Osteoblast (primary cell): ENCODE measurements at regions not wholly inside any gene's neighbourhood (a gene's known extent, or its start where the extent isn't known, plus 50 kb on each side); places are given as distances from the start of the nearest gene placed in this dataset.

Source experiments
- DNase-seq: peaks from one replicate; pipeline ENCODE4 v3.0.0; 2011; ENCODE audit warnings: low spot score, mixed read lengths; ENCODE audit not compliant: insufficient read length; ENCODE audit errors: missing footprints
- H2AFZ ChIP-seq: 2 replicates; pipeline ENCODE4 v1.6.0; 2011; ENCODE audit warnings: mild to moderate bottlenecking, low read length
- H3K27ac ChIP-seq: 2 replicates; pipeline ENCODE4 v1.5.1; 2011; ENCODE audit warnings: mild to moderate bottlenecking, low read depth, low read length, moderate library complexity
- H3K27me3 ChIP-seq: 2 replicates; pipeline ENCODE4 v1.6.0; 2012; ENCODE audit warnings: mild to moderate bottlenecking, control low read depth, inconsistent platforms, low read length, moderate library complexity; ENCODE audit not compliant: insufficient read depth
- H3K36me3 ChIP-seq: 2 replicates; pipeline ENCODE4 v1.5.1; 2011; ENCODE audit warnings: mild to moderate bottlenecking, low read length, control low read depth, moderate library complexity; ENCODE audit not compliant: insufficient read depth
- H3K4me1 ChIP-seq: 2 replicates; pipeline ENCODE4 v1.5.1; 2011; ENCODE audit warnings: mild to moderate bottlenecking, low read length, control low read depth, moderate library complexity; ENCODE audit not compliant: insufficient read depth
- H3K4me2 ChIP-seq: 2 replicates; pipeline ENCODE4 v1.6.0; 2011; ENCODE audit warnings: mild to moderate bottlenecking, low read length; ENCODE audit not compliant: insufficient read depth
- H3K4me3 ChIP-seq: fragments of 200-600 bp; sonication (generic); 3 replicates; pipeline ENCODE4 v1.5.1; 2012; ENCODE audit warnings: mild to moderate bottlenecking, low read length, inconsistent platforms; ENCODE audit not compliant: insufficient read depth
- H3K79me2 ChIP-seq: 2 replicates; pipeline ENCODE4 v1.6.0; 2012; ENCODE audit warnings: mild to moderate bottlenecking, low read length, control low read depth, inconsistent platforms; ENCODE audit not compliant: insufficient read depth
- H3K9me3 ChIP-seq: 2 replicates; pipeline ENCODE4 v1.5.1; 2011; ENCODE audit warnings: low read depth, low read length, control low read depth
- H4K20me1 ChIP-seq: 2 replicates; pipeline ENCODE4 v1.6.0; 2012; ENCODE audit warnings: mild to moderate bottlenecking, low read length, control low read depth; ENCODE audit not compliant: insufficient read depth
- TF ChIP-seq, protein P1 (sequence below): IDR thresholded peaks from 2 replicates; pipeline ENCODE4 v1.5.1; 2011; ENCODE audit warnings: mild to moderate bottlenecking, low read depth, low read length, moderate library complexity; ENCODE audit errors: extremely low read depth

GRCh38 chr15:38144921-38145320 lies 107.7 kb upstream of the SPRED1 start:
- H3K27ac ChIP-seq: peak overlapping the region; percentile 53
- H3K4me1 ChIP-seq: peaks cover 16% of the 10 kb centered on the region
- no peaks in the 10 kb centered on the region for H3K9me3 ChIP-seq
- no peaks in the 10 kb centered on the region for H4K20me1 ChIP-seq
- TF ChIP-seq, protein P1, sequence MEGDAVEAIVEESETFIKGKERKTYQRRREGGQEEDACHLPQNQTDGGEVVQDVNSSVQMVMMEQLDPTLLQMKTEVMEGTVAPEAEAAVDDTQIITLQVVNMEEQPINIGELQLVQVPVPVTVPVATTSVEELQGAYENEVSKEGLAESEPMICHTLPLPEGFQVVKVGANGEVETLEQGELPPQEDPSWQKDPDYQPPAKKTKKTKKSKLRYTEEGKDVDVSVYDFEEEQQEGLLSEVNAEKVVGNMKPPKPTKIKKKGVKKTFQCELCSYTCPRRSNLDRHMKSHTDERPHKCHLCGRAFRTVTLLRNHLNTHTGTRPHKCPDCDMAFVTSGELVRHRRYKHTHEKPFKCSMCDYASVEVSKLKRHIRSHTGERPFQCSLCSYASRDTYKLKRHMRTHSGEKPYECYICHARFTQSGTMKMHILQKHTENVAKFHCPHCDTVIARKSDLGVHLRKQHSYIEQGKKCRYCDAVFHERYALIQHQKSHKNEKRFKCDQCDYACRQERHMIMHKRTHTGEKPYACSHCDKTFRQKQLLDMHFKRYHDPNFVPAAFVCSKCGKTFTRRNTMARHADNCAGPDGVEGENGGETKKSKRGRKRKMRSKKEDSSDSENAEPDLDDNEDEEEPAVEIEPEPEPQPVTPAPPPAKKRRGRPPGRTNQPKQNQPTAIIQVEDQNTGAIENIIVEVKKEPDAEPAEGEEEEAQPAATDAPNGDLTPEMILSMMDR: no peak
- H3K27me3 ChIP-seq: no peaks in the 10 kb centered on the region
- H3K36me3 ChIP-seq: no peaks in the 10 kb centered on the region
- H3K4me3 ChIP-seq: no peak overlapping the region
- H2AFZ ChIP-seq: peak overlapping the region; percentile 53
- H3K4me2 ChIP-seq: peak overlapping the region; percentile 37
- no peaks in the 10 kb centered on the region for H3K79me2 ChIP-seq
- DNase-seq: peak; percentile 83

DNA sequence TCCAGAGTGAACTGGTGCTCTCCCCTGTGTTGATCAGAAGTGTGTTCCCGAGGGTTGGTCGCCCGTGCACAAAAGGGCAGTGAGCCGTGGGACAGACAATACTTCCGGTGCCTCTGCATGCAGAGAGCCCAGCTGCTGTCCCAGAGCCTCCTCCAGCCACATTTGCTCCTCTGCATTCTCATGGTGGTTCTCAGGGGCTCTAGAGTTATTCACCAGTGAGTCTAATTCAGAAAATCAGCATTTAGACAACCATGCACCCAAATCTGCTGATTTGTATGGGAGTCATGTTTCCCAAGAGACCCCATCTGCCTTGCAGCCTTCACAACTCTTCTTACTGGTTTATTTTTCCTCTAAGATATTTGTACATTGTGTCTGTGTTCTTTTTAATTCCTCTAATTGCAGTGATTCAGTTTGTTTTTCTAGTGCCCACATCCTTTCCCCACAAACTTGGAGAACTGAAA lies 107.0 kb upstream of the SPRED1 start:
- H3K36me3 ChIP-seq: no peaks in the 10 kb centered on the region
- H3K27ac ChIP-seq: no peak overlapping the region
- TF ChIP-seq, protein P1: no peak
- peak overlapping the region; percentile 8 for H2AFZ ChIP-seq
- peaks cover 16% of the 10 kb centered on the region for H3K4me1 ChIP-seq
- no peaks in the 10 kb centered on the region for H4K20me1 ChIP-seq
- peak; percentile 68 for DNase-seq
- no peaks in the 10 kb centered on the region for H3K79me2 ChIP-seq
- H3K27me3 ChIP-seq: no peaks in the 10 kb centered on the region
- H3K4me3 ChIP-seq: no peak overlapping the region
- H3K4me2 ChIP-seq: peak overlapping the region; percentile 25
- H3K9me3 ChIP-seq: peaks cover 5% of the 10 kb centered on the region

DNA sequence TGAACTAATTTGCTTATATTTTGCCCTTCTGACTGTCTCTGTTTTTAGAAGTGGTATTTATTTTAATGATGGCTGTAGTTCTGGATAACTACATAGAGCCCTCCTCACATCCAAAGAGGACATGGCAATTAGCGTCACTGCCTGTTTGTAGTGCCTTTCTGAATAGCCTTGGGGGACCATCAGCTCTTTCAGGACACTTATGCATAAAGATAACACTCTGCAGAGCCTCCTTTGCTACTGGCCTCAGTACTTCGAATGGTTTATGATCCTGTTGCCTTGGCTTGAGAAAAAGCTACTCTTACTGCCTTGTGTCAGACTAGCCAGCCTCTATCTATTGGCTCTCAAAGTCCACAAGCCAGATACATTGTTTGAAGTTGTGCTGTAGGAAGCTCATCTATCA lies 105.4 kb upstream of the SPRED1 start:
- TF ChIP-seq, protein P1: no peak
- Histone ChIP-seq H3K79me2 (no peaks in the 10 kb centered on the region), H3K4me2 (no peak overlapping the region)

GRCh38 chr15:38148471-38148870 lies 104.2 kb upstream of the SPRED1 start:
- Histone ChIP-seq H3K4me2 (no peak overlapping the region), H3K9me3 (peaks cover 8% of the 10 kb centered on the region), H3K27me3 (no peaks in the 10 kb centered on the region)

More for the DNA sequence above, 105.4 kb upstream of the SPRED1 start:
- H3K27ac ChIP-seq: no peak overlapping the region
- H4K20me1 ChIP-seq: no peaks in the 10 kb centered on the region
- no peaks in the 10 kb centered on the region for H3K27me3 ChIP-seq
- H2AFZ ChIP-seq: peak overlapping the region; percentile 14
- H3K4me1 ChIP-seq: peaks cover 16% of the 10 kb centered on the region
- H3K36me3 ChIP-seq: no peaks in the 10 kb centered on the region
- peaks cover 6% of the 10 kb centered on the region for H3K9me3 ChIP-seq
- DNase-seq: no peak
- no peak overlapping the region for H3K4me3 ChIP-seq

More at GRCh38 chr15:38148471-38148870, 104.2 kb upstream of the SPRED1 start:
- Histone ChIP-seq H3K79me2 (no peaks in the 10 kb centered on the region), H3K4me3 (no peak overlapping the region), H3K4me1 (peaks cover 16% of the 10 kb centered on the region), H2AFZ (no peak overlapping the region), H4K20me1 (no peaks in the 10 kb centered on the region), H3K27ac (no peak overlapping the region), H3K36me3 (no peaks in the 10 kb centered on the region)
- no peak for DNase-seq
- TF ChIP-seq, protein P1: no peak
